Suprapubic skin (tissue), 3 donors: ENCODE measurements at regions not wholly inside any gene's neighbourhood (a gene's known extent, or its start where the extent isn't known, plus 50 kb on each side); places are given as distances from the start of the nearest gene placed in this dataset.

Source experiments
- CTCF ChIP-seq, 2 donors: fragments of 200-600 bp in 1 of 2; fragments of 450-650 bp in 1 of 2; sonication (generic) in 1 of 2; IDR thresholded peaks; one replicate each; pipeline ENCODE4 v1.5.1; 2016 to 2019; ENCODE audit warnings: antibody characterized with exemption in 2 of 2, mild to moderate bottlenecking in 1 of 2, moderate library complexity in 1 of 2
- POLR2A ChIP-seq, 2 donors: fragments of 450-650 bp; IDR thresholded peaks; one replicate each; pipeline ENCODE4 v1.6.1; 2017; ENCODE audit warnings: antibody characterized with exemption in 2 of 2, mild to moderate bottlenecking in 2 of 2, moderate library complexity in 2 of 2

DNA sequence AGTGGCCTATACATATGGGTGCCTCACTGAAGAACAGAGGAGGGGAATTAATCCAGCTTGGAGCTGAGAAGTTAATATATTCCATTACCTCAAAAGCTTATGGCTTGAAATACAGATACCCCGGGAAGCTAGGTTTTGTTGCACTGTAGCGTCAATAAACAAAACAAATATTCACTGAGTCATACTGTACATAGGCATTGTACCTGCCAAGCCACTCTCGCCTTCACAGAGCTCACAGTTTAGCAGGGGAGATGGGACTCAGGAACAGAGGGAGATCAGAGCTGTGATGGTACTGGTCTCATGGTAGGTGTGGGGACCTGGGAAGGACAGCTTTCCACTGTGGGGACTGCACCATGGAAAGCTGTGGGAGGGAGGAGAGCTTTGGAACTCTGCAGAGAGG, 111.2 kb upstream of the ST6GAL2 start:
- TF ChIP-seq POLR2A (IDR thresholded peaks at IDR 0.05) (no peak), CTCF (IDR thresholded peaks at IDR 0.05) (no peak)
